Neural progenitor cell (in vitro differentiated cells): ENCODE measurements at regions not wholly inside any gene's neighbourhood (a gene's known extent, or its start where the extent isn't known, plus 50 kb on each side); places are given as distances from the start of the nearest gene placed in this dataset.

Source experiments
- EZH2 ChIP-seq: fragments of 200-600 bp; sonication (generic); IDR thresholded peaks from 2 replicates; pipeline ENCODE4 v1.6.1; 2017; ENCODE audit warnings: antibody characterized with exemption, mild to moderate bottlenecking, moderate library complexity
- TF ChIP-seq, protein P1 (sequence below): fragments of 200-600 bp; sonication (generic); IDR thresholded peaks from 2 replicates; pipeline ENCODE4 v1.5.1; 2017; ENCODE audit warnings: antibody characterized with exemption, mild to moderate bottlenecking

DNA sequence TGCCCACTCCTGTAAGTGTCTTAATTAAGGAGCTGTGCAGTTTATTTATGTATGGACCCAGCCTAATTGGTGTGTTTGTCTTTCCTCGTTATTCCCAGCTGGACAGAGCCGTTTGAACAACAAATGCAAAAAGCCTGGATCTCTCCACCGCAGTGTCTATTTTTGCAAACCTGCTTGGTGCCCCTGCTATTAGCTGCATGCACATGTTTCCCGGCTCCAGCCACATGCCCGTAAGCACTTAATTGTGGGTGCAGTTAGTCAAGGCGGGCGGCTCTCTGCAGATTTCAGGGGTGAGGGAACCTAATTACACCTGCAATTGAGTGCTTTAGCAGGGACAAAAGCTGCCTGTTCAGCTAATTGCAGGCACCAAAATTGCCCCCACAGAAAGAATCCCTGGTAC is 74.0 kb upstream of the GSE1 start:
- TF ChIP-seq, protein P1, sequence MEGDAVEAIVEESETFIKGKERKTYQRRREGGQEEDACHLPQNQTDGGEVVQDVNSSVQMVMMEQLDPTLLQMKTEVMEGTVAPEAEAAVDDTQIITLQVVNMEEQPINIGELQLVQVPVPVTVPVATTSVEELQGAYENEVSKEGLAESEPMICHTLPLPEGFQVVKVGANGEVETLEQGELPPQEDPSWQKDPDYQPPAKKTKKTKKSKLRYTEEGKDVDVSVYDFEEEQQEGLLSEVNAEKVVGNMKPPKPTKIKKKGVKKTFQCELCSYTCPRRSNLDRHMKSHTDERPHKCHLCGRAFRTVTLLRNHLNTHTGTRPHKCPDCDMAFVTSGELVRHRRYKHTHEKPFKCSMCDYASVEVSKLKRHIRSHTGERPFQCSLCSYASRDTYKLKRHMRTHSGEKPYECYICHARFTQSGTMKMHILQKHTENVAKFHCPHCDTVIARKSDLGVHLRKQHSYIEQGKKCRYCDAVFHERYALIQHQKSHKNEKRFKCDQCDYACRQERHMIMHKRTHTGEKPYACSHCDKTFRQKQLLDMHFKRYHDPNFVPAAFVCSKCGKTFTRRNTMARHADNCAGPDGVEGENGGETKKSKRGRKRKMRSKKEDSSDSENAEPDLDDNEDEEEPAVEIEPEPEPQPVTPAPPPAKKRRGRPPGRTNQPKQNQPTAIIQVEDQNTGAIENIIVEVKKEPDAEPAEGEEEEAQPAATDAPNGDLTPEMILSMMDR: no peak
- no peak for TF ChIP-seq EZH2
